HEK293T (cell line): ENCODE measurements at regions not wholly inside any gene's neighbourhood (a gene's known extent, or its start where the extent isn't known, plus 50 kb on each side); places are given as distances from the start of the nearest gene placed in this dataset.

Experiments used
- ARNT ChIP-seq: fragments of 450-650 bp; IDR thresholded peaks from 2 replicates; pipeline ENCODE4 v1.6.1; 2017; ENCODE audit warnings: mild to moderate bottlenecking
- BHLHE40 ChIP-seq: fragments of 450-650 bp; IDR thresholded peaks from 2 replicates; pipeline ENCODE4 v1.6.1; 2016; ENCODE audit warnings: mild to moderate bottlenecking, moderate library complexity, borderline replicate concordance
- CTBP1 ChIP-seq: fragments of 450-650 bp; IDR thresholded peaks from 2 replicates; pipeline ENCODE4 v1.6.1; 2016; ENCODE audit warnings: borderline replicate concordance
- ELF4 ChIP-seq: fragments of 450-650 bp; IDR thresholded peaks from 2 replicates; pipeline ENCODE4 v1.6.1; 2017; ENCODE audit warnings: antibody characterized with exemption
- FOXA1 ChIP-seq: fragments of 450-650 bp; IDR thresholded peaks from 2 replicates; pipeline ENCODE4 v1.6.1; 2016; ENCODE audit warnings: mild to moderate bottlenecking
- FOXK2 ChIP-seq: fragments of 450-650 bp; IDR thresholded peaks from 2 replicates; pipeline ENCODE4 v1.6.1; 2016; ENCODE audit warnings: mild to moderate bottlenecking
- FOXM1 ChIP-seq: fragments of 450-650 bp; IDR thresholded peaks from 2 replicates; pipeline ENCODE4 v1.6.1; 2017; ENCODE audit warnings: mild to moderate bottlenecking, borderline replicate concordance
- HDGF ChIP-seq: fragments of 450-650 bp; IDR thresholded peaks from 2 replicates; pipeline ENCODE4 v1.6.1; 2017; ENCODE audit warnings: antibody characterized with exemption, borderline replicate concordance
- L3MBTL2 ChIP-seq: fragments of 450-650 bp; conservative IDR thresholded peaks from 2 replicates; pipeline ENCODE4 v1.6.1; 2016; ENCODE audit warnings: mild to moderate bottlenecking
- NFRKB ChIP-seq: fragments of 450-650 bp; IDR thresholded peaks from 2 replicates; pipeline ENCODE4 v1.6.1; 2016; ENCODE audit warnings: mild to moderate bottlenecking, moderate library complexity
- PKNOX1 ChIP-seq: fragments of 450-650 bp; IDR thresholded peaks from 2 replicates; pipeline ENCODE4 v1.6.1; 2016
- SP1 ChIP-seq: fragments of 450-650 bp; IDR thresholded peaks from 2 replicates; pipeline ENCODE4 v1.6.1; 2017
- SUZ12 ChIP-seq: fragments of 450-650 bp; IDR thresholded peaks from 2 replicates; pipeline ENCODE4 v1.6.1; 2016; ENCODE audit warnings: mild to moderate bottlenecking
- TARDBP ChIP-seq: fragments of 450-650 bp; IDR thresholded peaks from 2 replicates; pipeline ENCODE4 v1.6.1; 2016

GRCh38 chr2:154537024-154537423 lies 161.5 kb upstream of the KCNJ3 start:
- no peak for TF ChIP-seq TARDBP
- TF ChIP-seq CTBP1 = no peak
- TF ChIP-seq L3MBTL2 = no peak
- TF ChIP-seq FOXK2 = no peak
- no peak for TF ChIP-seq ARNT
- no peak for TF ChIP-seq HDGF
- TF ChIP-seq PKNOX1 = no peak
- TF ChIP-seq FOXM1 = no peak
- TF ChIP-seq FOXA1 = no peak
- no peak for TF ChIP-seq NFRKB
- no peak for TF ChIP-seq SP1
- no peak for TF ChIP-seq BHLHE40
- TF ChIP-seq ELF4 = no peak
- TF ChIP-seq SUZ12 = no peak
